Loucy (cell line): ENCODE measurements at regions not wholly inside any gene's neighbourhood (a gene's known extent, or its start where the extent isn't known, plus 50 kb on each side); places are given as distances from the start of the nearest gene placed in this dataset.

Experiments used
- H2AFZ ChIP-seq: fragments of 200-600 bp; sonication (generic); 2 replicates; pipeline ENCODE4 v1.6.0; 2016; ENCODE audit warnings: antibody characterized with exemption, mild to moderate bottlenecking, low read length, moderate library complexity
- H3F3A ChIP-seq: fragments of 200-600 bp; 2 replicates; pipeline ENCODE4 v1.6.0; 2016; ENCODE audit warnings: antibody characterized with exemption, low read depth, mild to moderate bottlenecking
- H3K27me3 ChIP-seq: fragments of 200-600 bp; sonication (generic); 2 replicates; pipeline ENCODE4 v1.6.1; 2014; ENCODE audit warnings: low read length, mild to moderate bottlenecking; ENCODE audit not compliant: insufficient read depth, poor library complexity, severe bottlenecking
- H3K36me3 ChIP-seq: fragments of 200-600 bp; sonication (generic); 2 replicates; pipeline ENCODE4 v1.6.1; 2016; ENCODE audit warnings: low read length; ENCODE audit not compliant: insufficient read depth
- H3K4me1 ChIP-seq: fragments of 200-600 bp; sonication (generic); 2 replicates; pipeline ENCODE4 v1.5.1; 2014; ENCODE audit warnings: low read length, mild to moderate bottlenecking; ENCODE audit not compliant: insufficient read depth, poor library complexity, severe bottlenecking
- H3K4me2 ChIP-seq: fragments of 200-600 bp; sonication (generic); 2 replicates; pipeline ENCODE4 v1.6.0; 2014; ENCODE audit warnings: antibody characterized with exemption, low read length, low read depth, mild to moderate bottlenecking; ENCODE audit not compliant: poor library complexity, severe bottlenecking
- H3K4me3 ChIP-seq: fragments of 200-600 bp; sonication (generic); 2 replicates; pipeline ENCODE4 v1.5.1; 2014; ENCODE audit warnings: low read length, mild to moderate bottlenecking, mixed read lengths; ENCODE audit not compliant: poor library complexity, severe bottlenecking
- H3K79me2 ChIP-seq: fragments of 200-600 bp; sonication (generic); 2 replicates; pipeline ENCODE4 v1.6.1; 2014; ENCODE audit warnings: low read length; ENCODE audit not compliant: insufficient read depth
- H3K9ac ChIP-seq: fragments of 200-600 bp; sonication (generic); 2 replicates; pipeline ENCODE4 v1.6.0; 2014; ENCODE audit warnings: mild to moderate bottlenecking, low read depth, low read length, moderate library complexity; ENCODE audit not compliant: poor library complexity, severe bottlenecking
- H3K9me2 ChIP-seq: fragments of 200-600 bp; sonication (generic); replicated peaks from 2 replicates; pipeline ENCODE4 v1.6.1; 2016; ENCODE audit warnings: low read depth, low read length, mixed read lengths
- H3K9me3 ChIP-seq: fragments of 200-600 bp; sonication (generic); 2 replicates; pipeline ENCODE4 v1.6.1; 2014; ENCODE audit warnings: mild to moderate bottlenecking, antibody characterized with exemption, low read length, low read depth; ENCODE audit not compliant: insufficient read depth
- H4K20me1 ChIP-seq: fragments of 200-600 bp; sonication (generic); 2 replicates; pipeline ENCODE4 v1.6.0; 2014; ENCODE audit warnings: antibody characterized with exemption, low read length, mild to moderate bottlenecking; ENCODE audit not compliant: insufficient read depth, poor library complexity, severe bottlenecking
- CTCF ChIP-seq: fragments of 200-600 bp; sonication (generic); conservative IDR thresholded peaks from 2 replicates; pipeline ENCODE4 v1.5.1; 2014; ENCODE audit warnings: mild to moderate bottlenecking, antibody characterized with exemption, low read length
- EZH2phosphoT487 ChIP-seq: fragments of 200-600 bp; IDR thresholded peaks from 2 replicates; pipeline ENCODE4 v1.6.1; 2018; ENCODE audit warnings: antibody characterized with exemption, mild to moderate bottlenecking, moderate library complexity, borderline replicate concordance

GRCh38 chr13:81446441-81446840 is 1105.5 kb upstream of the SPRY2 start:
- Histone ChIP-seq H2AFZ (no peak overlapping the region), H3K27me3 (no peaks in the 10 kb centered on the region), H3K4me2 (no peak overlapping the region), H3F3A (no peaks in the 10 kb centered on the region), H3K4me1 (no peaks in the 10 kb centered on the region), H3K9me3 (no peaks in the 10 kb centered on the region), H3K9me2 (no peaks in the 10 kb centered on the region), H4K20me1 (no peaks in the 10 kb centered on the region), H3K79me2 (no peaks in the 10 kb centered on the region), H3K9ac (no peak overlapping the region), H3K4me3 (no peak overlapping the region), H3K36me3 (no peaks in the 10 kb centered on the region)
- TF ChIP-seq EZH2phosphoT487 (no peak), CTCF (no peak)

DNA sequence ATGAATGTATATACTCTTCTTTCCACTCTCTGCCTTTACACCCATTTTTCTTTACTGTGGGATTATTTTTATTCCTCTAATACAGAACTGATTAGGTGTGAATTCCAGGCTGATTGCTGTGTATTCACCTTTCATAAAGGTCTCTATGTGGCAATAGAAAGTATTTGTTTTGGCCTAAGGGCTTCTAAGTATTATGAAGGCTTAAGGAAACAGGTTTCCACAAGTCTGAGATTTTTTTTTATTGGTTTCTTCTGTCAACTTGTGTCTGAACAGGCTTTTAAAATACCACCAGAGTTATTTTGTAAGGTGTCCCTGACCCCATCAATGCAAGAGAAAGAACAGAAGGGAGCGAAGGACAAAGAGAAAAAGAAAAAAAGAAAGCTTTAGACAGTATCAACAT is 1102.0 kb upstream of the SPRY2 start:
- TF ChIP-seq CTCF (no peak), EZH2phosphoT487 (no peak)
- Histone ChIP-seq H3K27me3 (no peaks in the 10 kb centered on the region), H3F3A (no peaks in the 10 kb centered on the region), H3K79me2 (no peaks in the 10 kb centered on the region), H3K4me1 (no peaks in the 10 kb centered on the region), H3K36me3 (no peaks in the 10 kb centered on the region), H3K9ac (no peak overlapping the region), H3K9me3 (no peaks in the 10 kb centered on the region), H4K20me1 (no peaks in the 10 kb centered on the region), H3K4me2 (no peak overlapping the region), H3K4me3 (no peak overlapping the region), H3K9me2 (no peaks in the 10 kb centered on the region), H2AFZ (no peak overlapping the region)

DNA sequence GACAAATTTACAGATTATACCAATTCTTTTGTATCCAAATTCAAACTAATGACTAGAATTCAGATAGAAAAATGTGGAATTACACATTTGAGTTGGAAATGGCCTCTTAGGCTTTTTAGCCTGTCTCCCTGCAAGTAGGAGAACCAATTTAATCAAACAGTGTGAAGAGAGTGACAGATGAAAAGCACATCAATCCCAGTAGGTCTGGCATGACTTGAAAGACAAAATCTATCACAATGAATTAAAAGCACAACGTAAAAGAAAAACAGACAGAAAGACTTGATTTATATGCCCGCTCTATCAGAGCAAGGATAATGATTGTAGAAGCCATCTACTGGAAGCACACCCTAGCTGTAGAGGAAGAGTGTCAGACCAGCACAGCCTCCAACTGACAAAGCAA is 1084.4 kb upstream of the SPRY2 start:
- no peaks in the 10 kb centered on the region for H3K9me3 ChIP-seq
- no peak overlapping the region for H2AFZ ChIP-seq
- no peak overlapping the region for H3K9ac ChIP-seq
- TF ChIP-seq EZH2phosphoT487: no peak
- no peak for TF ChIP-seq CTCF
- H3K4me3 ChIP-seq: no peak overlapping the region
- no peaks in the 10 kb centered on the region for H3K27me3 ChIP-seq
- H3K4me2 ChIP-seq: no peak overlapping the region
- no peaks in the 10 kb centered on the region for H3K79me2 ChIP-seq
- H3K36me3 ChIP-seq: no peaks in the 10 kb centered on the region
- H4K20me1 ChIP-seq: no peaks in the 10 kb centered on the region
- H3K9me2 ChIP-seq: no peaks in the 10 kb centered on the region
- no peaks in the 10 kb centered on the region for H3F3A ChIP-seq
- no peaks in the 10 kb centered on the region for H3K4me1 ChIP-seq
